H1 (cell line): ENCODE measurements at regions not wholly inside any gene's neighbourhood (a gene's known extent, or its start where the extent isn't known, plus 50 kb on each side); places are given as distances from the start of the nearest gene placed in this dataset.

ENCODE experiments used
- CTCF ChIA-PET: fragments of 300-600 bp; sonication (Branson Sonifier 250); formaldehyde crosslinking; loops from one replicate; lab custom pipeline; 2021; ENCODE audit not compliant: partially characterized antibody; lab: Charles Lee
- POLR2A ChIA-PET: fragments of 300-600 bp; sonication (Branson Sonifier 250); formaldehyde crosslinking; loops from one replicate; lab custom pipeline; 2021; ENCODE audit warnings: inconsistent platforms; ENCODE audit not compliant: partially characterized antibody; lab: Charles Lee
- DNase-seq, 2 experiments: peaks; one replicate each; pipeline versions ENCODE4 v3.0.0 to v3.0.0-alpha.2; 2010 to 2022; ENCODE audit warnings: low spot score in 2 of 2, low read depth in 1 of 2, mixed read lengths in 1 of 2
- FAIRE-seq: peaks from 2 replicates; lab custom pipeline; 2011; peaks lifted over from hg19 to GRCh38; lab: Jason Lieb, UNC
- H2AFZ ChIP-seq: 2 replicates; pipeline ENCODE4 v1.8.1; 2012; ENCODE audit warnings: low read length, inconsistent platforms
- H2AK5ac ChIP-seq: 2 replicates; pipeline ENCODE4 v1.6.1; 2013; ENCODE audit warnings: low read depth, low read length
- H2BK120ac ChIP-seq: replicated peaks from 2 replicates; pipeline ENCODE3; 2013; ENCODE audit warnings: low read depth, low read length, inconsistent platforms
- H2BK12ac ChIP-seq: 2 replicates; pipeline ENCODE4 v1.6.1; 2013; ENCODE audit warnings: low read depth, low read length
- H2BK15ac ChIP-seq: 2 replicates; pipeline ENCODE4 v1.6.1; 2013; ENCODE audit warnings: low read length
- H2BK20ac ChIP-seq: 2 replicates; pipeline ENCODE4 v1.6.1; 2013; ENCODE audit warnings: low read length
- H2BK5ac ChIP-seq: 2 replicates; pipeline ENCODE4 v1.6.1; 2013; ENCODE audit warnings: low read depth, low read length
- H3K14ac ChIP-seq: 2 replicates; pipeline ENCODE4 v1.6.1; 2013; ENCODE audit warnings: inconsistent platforms; ENCODE audit not compliant: insufficient read length
- H3K18ac ChIP-seq: 2 replicates; pipeline ENCODE4 v1.6.1; 2013; ENCODE audit warnings: low read length; ENCODE audit errors: extremely low read depth
- H3K23ac ChIP-seq: 2 replicates; pipeline ENCODE4 v1.6.1; 2013; ENCODE audit warnings: inconsistent platforms; ENCODE audit not compliant: insufficient read length
- H3K23me2 ChIP-seq: 2 replicates; pipeline ENCODE4 v1.6.1; 2013; ENCODE audit warnings: low read depth, low read length
- H3K27ac ChIP-seq: 2 replicates; pipeline ENCODE4 v1.6.1; 2011; ENCODE audit warnings: low read depth, low read length, inconsistent platforms
- H3K27me3 ChIP-seq, 4 experiments: replicated peaks in 1 of 4; 1 replicate in 1 of 4; 2 replicates in 3 of 4; pipeline versions ENCODE4 v1.6.1 to v1.8.1; 2011 to 2013; ENCODE audit warnings: low read length in 3 of 4, mild to moderate bottlenecking in 3 of 4, inconsistent platforms in 2 of 4, mixed read lengths in 2 of 4, moderate library complexity in 1 of 4; ENCODE audit not compliant: control insufficient read depth in 3 of 4, insufficient read depth in 3 of 4; ENCODE audit errors: extremely low read depth in 1 of 4
- H3K36me3 ChIP-seq, 4 experiments: 2 replicates each; pipeline versions ENCODE4 v1.6.1 to v1.8.1; 2011 to 2013; ENCODE audit warnings: mild to moderate bottlenecking in 4 of 4, low read length in 3 of 4, moderate library complexity in 2 of 4, control low read depth in 1 of 4, inconsistent platforms in 1 of 4; ENCODE audit not compliant: insufficient read depth in 4 of 4, control insufficient read depth in 2 of 4
- H3K4ac ChIP-seq: replicated peaks from 2 replicates; pipeline ENCODE3; 2013; ENCODE audit warnings: low read length, low read depth, mixed read lengths, inconsistent platforms; ENCODE audit not compliant: insufficient read length
- H3K4me1 ChIP-seq, 4 experiments: replicated peaks in 1 of 4; 1 replicate in 1 of 4; 2 replicates in 3 of 4; pipeline versions ENCODE4 v1.6.1 to v1.8.1; 2011 to 2013; ENCODE audit warnings: low read length in 3 of 4, inconsistent platforms in 2 of 4, mixed read lengths in 1 of 4; ENCODE audit not compliant: insufficient read depth in 4 of 4, control insufficient read depth in 3 of 4
- H3K4me2 ChIP-seq, 2 experiments: 2 replicates each; pipeline versions ENCODE4 v1.6.1 to v1.8.1; 2011 to 2013; ENCODE audit warnings: low read depth in 2 of 2, low read length in 2 of 2, control low read depth in 1 of 2, inconsistent platforms in 1 of 2, mild to moderate bottlenecking in 1 of 2; ENCODE audit not compliant: insufficient read depth in 1 of 2
- H3K4me3 ChIP-seq, 4 experiments: fragments of 200-600, 300-600 bp in 1 of 4; sonication (generic), shearing (Covaris generic), sonication (Bioruptor Twin) in 1 of 4; 2 replicates each; pipeline versions ENCODE4 v1.5.1 to v1.8.1; 2011 to 2016; ENCODE audit warnings: low read length in 4 of 4, low read depth in 3 of 4, control low read depth in 2 of 4, inconsistent platforms in 2 of 4, mild to moderate bottlenecking in 2 of 4, mixed read lengths in 1 of 4, moderate library complexity in 1 of 4; ENCODE audit not compliant: insufficient read depth in 2 of 4; ENCODE audit errors: extremely low read depth in 1 of 4
- H3K56ac ChIP-seq: replicated peaks from 2 replicates; pipeline ENCODE3; 2013; ENCODE audit warnings: low read depth, mild to moderate bottlenecking, mixed read lengths, low read length, inconsistent platforms; ENCODE audit not compliant: insufficient read length
- H3K79me1 ChIP-seq: 2 replicates; pipeline ENCODE4 v1.6.1; 2013; ENCODE audit warnings: low read depth, low read length, control low read depth
- H3K79me2 ChIP-seq, 2 experiments: 2 replicates each; pipeline versions ENCODE4 v1.6.1 to v1.8.1; 2012 to 2013; ENCODE audit warnings: low read length in 2 of 2, mild to moderate bottlenecking in 2 of 2, inconsistent platforms in 1 of 2; ENCODE audit not compliant: insufficient read depth in 2 of 2, control insufficient read depth in 1 of 2
- H3K9ac ChIP-seq, 4 experiments: replicated peaks in 1 of 4; 1 replicate in 1 of 4; 2 replicates in 3 of 4; pipeline versions ENCODE4 v1.6.1 to v1.8.1; 2011 to 2013; ENCODE audit warnings: low read depth in 3 of 4, low read length in 3 of 4, control low read depth in 2 of 4, mild to moderate bottlenecking in 2 of 4, moderate library complexity in 2 of 4, inconsistent platforms in 1 of 4; ENCODE audit errors: extremely low read depth in 1 of 4
- H3K9me3 ChIP-seq, 2 experiments: 2 replicates each; pipeline versions ENCODE4 v1.6.1 to v1.8.1; 2012 to 2013; ENCODE audit warnings: mild to moderate bottlenecking in 2 of 2, moderate library complexity in 2 of 2, control low read depth in 1 of 2, inconsistent platforms in 1 of 2, low read depth in 1 of 2, low read length in 1 of 2, mixed read lengths in 1 of 2; ENCODE audit not compliant: insufficient read depth in 2 of 2
- H4K20me1 ChIP-seq, 2 experiments: replicated peaks in 1 of 2; 2 replicates each; pipeline versions ENCODE3 to v1.8.1; 2011 to 2013; ENCODE audit warnings: inconsistent platforms in 2 of 2, low read length in 2 of 2, mild to moderate bottlenecking in 1 of 2; ENCODE audit not compliant: insufficient read depth in 2 of 2, control insufficient read depth in 1 of 2
- H4K5ac ChIP-seq: 2 replicates; pipeline ENCODE4 v1.6.1; 2013; ENCODE audit warnings: low read length, low read depth, mixed read lengths, inconsistent platforms; ENCODE audit not compliant: insufficient read length
- H4K8ac ChIP-seq: 2 replicates; pipeline ENCODE4 v1.8.0; 2013; ENCODE audit warnings: mild to moderate bottlenecking, moderate library complexity, low read length, inconsistent platforms; ENCODE audit not compliant: insufficient read depth; ENCODE audit errors: extremely low read depth
- H4K91ac ChIP-seq: replicated peaks from 2 replicates; pipeline ENCODE3; 2013; ENCODE audit warnings: low read length, mixed read lengths, inconsistent platforms; ENCODE audit not compliant: insufficient read length
- CBX5 ChIP-seq: fragments of 300-800, 300-1000 bp; sonication (generic); IDR thresholded peaks from 2 replicates; pipeline ENCODE4 v1.7.1; 2016; ENCODE audit warnings: antibody characterized with exemption, low read length, low read depth
- CHD1 ChIP-seq: IDR thresholded peaks from 2 replicates; pipeline ENCODE4 v1.6.1; 2012; ENCODE audit warnings: low read depth, low read length, improper control_type of control experiment
- POLR2A ChIP-seq, 2 experiments: IDR thresholded peaks; 1 replicate in 1 of 2; 2 replicates in 1 of 2; pipeline ENCODE4 v1.6.1; 2011; ENCODE audit warnings: low read depth in 2 of 2, low read length in 2 of 2, mild to moderate bottlenecking in 2 of 2; ENCODE audit errors: control extremely low read depth in 1 of 2
- POLR2AphosphoS5 ChIP-seq: IDR thresholded peaks from 2 replicates; pipeline ENCODE4 v1.6.1; 2011; ENCODE audit warnings: low read depth, low read length
- WGBS, 2 experiments: shearing (Covaris generic) in 1 of 2; methylation state at CpG; one replicate each; pipeline versions ENCODE4 v1.1.6 to v1.1.7; 2013 to 2015; ENCODE audit warnings: low lambda C conversion rate in 2 of 2, mixed read lengths in 2 of 2, inconsistent platforms in 1 of 2, low coverage in 1 of 2, missing lambda C conversion rate in 1 of 2; ENCODE audit not compliant: insufficient replicate concordance in 2 of 2, insufficient coverage in 1 of 2, insufficient read length in 1 of 2; ENCODE audit errors: extremely low coverage in 1 of 2, missing lambda C conversion rate in 1 of 2; 5-methylcytosine and 5-hydroxymethylcytosine counted together

DNA sequence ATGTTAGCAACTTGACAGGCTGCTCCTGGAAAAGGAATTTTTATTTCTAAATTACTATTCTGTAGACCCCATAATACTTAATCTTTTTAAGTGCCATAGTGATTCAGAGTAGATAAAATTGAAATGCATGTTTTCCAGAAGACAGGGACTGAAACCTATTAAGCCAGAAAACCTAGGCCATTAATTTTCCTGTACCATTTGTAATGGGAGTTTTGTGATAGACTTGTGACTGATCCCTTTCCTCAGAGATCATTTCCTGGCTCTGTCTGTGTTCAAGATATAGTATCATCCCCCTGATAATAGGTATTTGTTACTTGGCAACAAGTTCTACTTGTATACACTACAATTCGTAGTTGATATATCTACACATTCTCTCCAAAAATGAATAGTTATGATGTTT lies 1609.8 kb downstream of the AMY1C start:
- no peak overlapping the region for H2BK20ac ChIP-seq
- no peak overlapping the region for H2AFZ ChIP-seq
- DNase-seq (no peak), FAIRE-seq (no peak)
- H3K23me2 ChIP-seq, result no peaks in the 10 kb centered on the region; the same call in 1 of the 2 replicates
- no peak overlapping the region for H2BK15ac ChIP-seq
- no peaks in the 10 kb centered on the region for H3K79me2 ChIP-seq
- no peak overlapping the region for H2AK5ac ChIP-seq
- H3K79me1 ChIP-seq, result no peaks in the 10 kb centered on the region
- peaks cover 0 to 7% (median 0%) of the 10 kb centered on the region in 4 experiments; a peak in 1 of 8 replicates for H3K36me3 ChIP-seq
- H3K27me3 ChIP-seq, result no peaks in the 10 kb centered on the region
- ChIA-PET POLR2A (no interaction called here), CTCF (no interaction called here)
- H3K4me2 ChIP-seq, result no peak overlapping the region
- H3K4me3 ChIP-seq, result no peak overlapping the region
- H3K56ac ChIP-seq, result no peak overlapping the region
- no peak overlapping the region for H2BK12ac ChIP-seq
- H3K18ac ChIP-seq, result no peak overlapping the region
- no peak overlapping the region for H3K27ac ChIP-seq
- no peak overlapping the region for H2BK120ac ChIP-seq
- TF ChIP-seq POLR2AphosphoS5 (no peak), POLR2A (IDR thresholded peaks at IDR 0.05; ENCODE audit: control extremely low read depth in 1 of 2, low read depth in 2 of 2, low read length in 2 of 2) (no peak), CBX5 (no peak), CHD1 (no peak)
- TF ChIP-seq, all 59 proteins: peak for 0
- H3K14ac ChIP-seq, result no peak overlapping the region
- H3K4ac ChIP-seq, result no peak overlapping the region
- H4K20me1 ChIP-seq, result no peaks in the 10 kb centered on the region
- H4K8ac ChIP-seq, result no peak overlapping the region
- peaks cover 4 to 12% of the 10 kb centered on the region in 2 experiments for H3K9me3 ChIP-seq
- H4K91ac ChIP-seq, result no peak overlapping the region
- 100% methylated on average over 1 of the region's 1 CpG; no CpG with 5 or more reads in 1 of the 2 experiments for WGBS, 2 experiments
- no peak overlapping the region for H3K9ac ChIP-seq
- no peak overlapping the region for H4K5ac ChIP-seq
- H3K23ac ChIP-seq, result no peak overlapping the region
- peaks cover 0 to 5% (median 0%) of the 10 kb centered on the region in 4 experiments; a peak in 3 of 7 replicates for H3K4me1 ChIP-seq
- H2BK5ac ChIP-seq, result no peak overlapping the region
